Endothelial cell of umbilical vein (primary cell): ENCODE measurements at regions not wholly inside any gene's neighbourhood (a gene's known extent, or its start where the extent isn't known, plus 50 kb on each side); places are given as distances from the start of the nearest gene placed in this dataset.

ENCODE experiments used
- EZH2 ChIP-seq: IDR thresholded peaks from 2 replicates; pipeline ENCODE4 v1.6.1; 2012; ENCODE audit warnings: borderline replicate concordance, low read depth, mild to moderate bottlenecking, moderate library complexity, low read length, inconsistent platforms; ENCODE audit not compliant: severe bottlenecking
- FOS ChIP-seq: IDR thresholded peaks from 2 replicates; pipeline ENCODE4 v1.6.1; 2011; ENCODE audit warnings: mild to moderate bottlenecking, low read length, moderate library complexity, borderline replicate concordance; ENCODE audit not compliant: insufficient read depth
- JUN ChIP-seq: IDR thresholded peaks from 2 replicates; pipeline ENCODE4 v1.6.1; 2011; ENCODE audit warnings: borderline replicate concordance, low read depth; ENCODE audit not compliant: insufficient read length, insufficient read depth
- MYC ChIP-seq: IDR thresholded peaks from one replicate; pipeline ENCODE4 v1.6.1; 2011; ENCODE audit warnings: mild to moderate bottlenecking, low read depth, low read length
- POLR2A ChIP-seq: IDR thresholded peaks from 2 replicates; pipeline ENCODE4 v1.6.1; 2012; ENCODE audit warnings: low read depth, mild to moderate bottlenecking, control low read depth, low read length
- POLR2AphosphoS5 ChIP-seq: IDR thresholded peaks from 2 replicates; pipeline ENCODE4 v1.6.1; 2012; ENCODE audit warnings: low read depth, mild to moderate bottlenecking, control low read depth, low read length, moderate library complexity; ENCODE audit not compliant: insufficient read depth
- TF ChIP-seq, protein P1 (sequence below), 2 donors: IDR thresholded peaks; 1 replicate in 1 of 2; 2 replicates in 1 of 2; pipeline ENCODE4 v1.5.1; 2011; ENCODE audit warnings: low read length in 2 of 2, mild to moderate bottlenecking in 2 of 2, moderate library complexity in 2 of 2, control low read depth in 1 of 2, inconsistent platforms in 1 of 2, low read depth in 1 of 2; ENCODE audit not compliant: insufficient read depth in 1 of 2; ENCODE audit errors: extremely low read depth in 1 of 2

DNA sequence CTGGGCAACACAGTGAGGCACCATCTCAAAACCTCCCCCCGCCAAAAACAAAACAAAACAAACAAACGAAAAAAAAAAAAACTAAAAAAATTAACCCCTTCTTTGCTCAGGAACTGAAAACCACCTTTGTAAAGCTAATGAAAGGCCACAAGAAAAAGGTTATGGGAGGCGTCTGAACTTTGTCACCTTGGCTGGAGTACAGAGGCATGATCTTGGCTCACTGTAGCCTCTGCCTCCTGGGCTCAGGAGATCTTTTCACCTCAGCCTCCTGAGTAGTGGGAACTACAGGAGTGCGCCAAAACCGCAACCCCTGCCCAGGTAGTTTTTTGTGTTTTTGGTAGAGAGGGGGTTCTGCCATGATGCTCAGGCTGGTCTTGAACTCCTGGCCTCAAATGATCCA, 337.9 kb downstream of the TBC1D32 start:
- TF ChIP-seq JUN (no peak), POLR2AphosphoS5 (no peak), POLR2A (no peak), EZH2 (no peak), FOS (no peak), MYC (no peak)
- TF ChIP-seq, protein P1, sequence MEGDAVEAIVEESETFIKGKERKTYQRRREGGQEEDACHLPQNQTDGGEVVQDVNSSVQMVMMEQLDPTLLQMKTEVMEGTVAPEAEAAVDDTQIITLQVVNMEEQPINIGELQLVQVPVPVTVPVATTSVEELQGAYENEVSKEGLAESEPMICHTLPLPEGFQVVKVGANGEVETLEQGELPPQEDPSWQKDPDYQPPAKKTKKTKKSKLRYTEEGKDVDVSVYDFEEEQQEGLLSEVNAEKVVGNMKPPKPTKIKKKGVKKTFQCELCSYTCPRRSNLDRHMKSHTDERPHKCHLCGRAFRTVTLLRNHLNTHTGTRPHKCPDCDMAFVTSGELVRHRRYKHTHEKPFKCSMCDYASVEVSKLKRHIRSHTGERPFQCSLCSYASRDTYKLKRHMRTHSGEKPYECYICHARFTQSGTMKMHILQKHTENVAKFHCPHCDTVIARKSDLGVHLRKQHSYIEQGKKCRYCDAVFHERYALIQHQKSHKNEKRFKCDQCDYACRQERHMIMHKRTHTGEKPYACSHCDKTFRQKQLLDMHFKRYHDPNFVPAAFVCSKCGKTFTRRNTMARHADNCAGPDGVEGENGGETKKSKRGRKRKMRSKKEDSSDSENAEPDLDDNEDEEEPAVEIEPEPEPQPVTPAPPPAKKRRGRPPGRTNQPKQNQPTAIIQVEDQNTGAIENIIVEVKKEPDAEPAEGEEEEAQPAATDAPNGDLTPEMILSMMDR (IDR thresholded peaks at IDR 0.05; ENCODE audit: extremely low read depth in 1 of 2, insufficient read depth in 1 of 2, low read depth in 1 of 2, low read length in 2 of 2), result no peak
